NCI-H748 (cell line): ENCODE measurements at regions not wholly inside any gene's neighbourhood (a gene's known extent, or its start where the extent isn't known, plus 50 kb on each side); places are given as distances from the start of the nearest gene placed in this dataset.
"Not testable (repeated sequence)": the region's sequence is repeated elsewhere in the genome, so short reads cannot be mapped to it uniquely, and the experiment has no call there.

ENCODE experiments used
- DNase-seq: peaks from one replicate; lab custom pipeline; 2025; ENCODE audit not compliant: unreplicated experiment; lab: John Stamatoyannopoulos, UW

- DNase-seq, result no peak
Measured at GRCh38 chr10:28892818-28893547, 215.7 kb downstream of the BAMBI start.

DNA sequence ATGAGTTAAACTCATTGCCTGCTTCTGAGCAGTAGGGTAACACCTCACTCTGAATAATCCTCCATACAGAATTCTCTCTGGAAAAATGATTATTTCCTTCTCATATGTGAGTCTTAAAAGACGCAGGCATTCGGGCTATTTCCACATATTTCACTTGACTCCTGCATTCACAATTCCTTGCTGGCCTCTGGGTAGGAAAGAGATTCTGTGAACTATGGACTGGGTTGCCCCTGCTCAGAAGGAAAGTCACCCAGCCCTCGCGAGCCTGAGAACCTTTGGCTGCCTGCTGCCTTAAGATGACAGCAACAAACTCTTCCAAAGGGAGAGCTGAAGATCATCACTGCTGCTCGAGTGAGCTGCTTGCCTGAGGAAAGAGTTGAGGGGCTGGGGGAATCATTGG lies 216.8 kb downstream of the BAMBI start:
- DNase-seq, result no peak

DNA sequence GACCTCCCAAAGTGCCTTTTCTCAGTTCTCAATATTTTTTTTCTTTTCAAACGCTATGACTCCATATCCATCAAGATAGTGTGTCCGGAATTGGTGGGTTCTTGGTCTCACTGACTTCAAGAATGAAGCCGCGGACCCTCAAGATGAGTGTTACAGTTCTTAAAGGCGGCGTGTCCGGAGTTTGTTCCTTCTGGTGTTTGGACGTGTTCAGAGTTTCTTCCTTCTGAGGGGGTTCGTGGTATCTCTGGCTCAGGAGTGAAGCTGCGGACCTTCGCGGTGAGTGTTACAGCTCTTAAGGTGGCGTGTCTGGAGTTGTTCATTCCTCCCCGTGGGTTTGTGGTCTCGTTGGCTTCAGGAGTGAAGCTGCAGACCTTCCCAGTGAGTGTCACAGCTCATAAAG lies 218.3 kb downstream of the BAMBI start:
- DNase-seq, result not testable (repeated sequence)

- DNase-seq, result not testable (repeated sequence)
Measured at GRCh38 chr10:28896791-28897409, 219.6 kb downstream of the BAMBI start.

DNA sequence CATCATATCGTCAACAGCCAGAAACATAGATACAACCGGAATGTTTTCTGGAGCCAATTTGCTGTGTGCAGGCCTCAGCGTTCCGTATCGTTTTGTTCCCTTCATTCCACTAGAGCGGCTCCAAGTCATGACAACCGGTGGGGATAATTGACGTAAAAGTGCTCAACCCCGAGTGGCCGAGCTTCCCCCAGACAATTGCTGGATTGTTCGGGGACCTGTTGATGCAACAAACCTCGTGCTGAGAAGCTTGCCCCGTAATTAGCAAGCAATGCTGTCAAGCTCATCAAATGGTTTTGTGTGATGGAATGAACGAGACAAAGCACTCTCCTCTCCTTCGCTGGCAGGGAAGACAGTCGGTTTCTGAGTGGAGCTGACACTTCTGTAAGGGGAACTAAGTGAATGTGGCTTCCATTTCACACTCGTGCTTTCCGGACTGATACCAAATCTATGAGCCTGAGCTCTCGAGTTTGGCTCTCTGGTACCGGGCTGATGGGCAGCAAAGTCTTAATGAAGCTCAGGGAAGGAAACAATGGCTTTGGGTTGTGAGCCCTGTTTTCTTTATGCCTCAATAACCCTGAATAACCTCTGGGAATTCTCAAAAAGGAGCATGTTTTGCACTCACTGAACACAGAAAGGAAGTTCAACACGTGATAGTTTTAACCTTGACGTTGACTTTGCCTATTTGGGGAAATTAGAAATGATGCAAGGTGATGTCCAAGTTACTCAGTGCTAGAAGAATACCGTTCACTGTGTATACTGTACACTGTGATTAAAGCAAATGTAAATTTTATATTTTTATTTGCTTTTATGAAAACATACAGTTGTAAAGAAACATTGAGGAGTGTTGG lies 220.5 kb downstream of the BAMBI start:
- no peak for DNase-seq

- DNase-seq, result no peak
Measured at GRCh38 chr10:28902215-28902614, 224.9 kb downstream of the BAMBI start.

- no peak for DNase-seq
Measured at GRCh38 chr10:28903063-28903462, 225.7 kb downstream of the BAMBI start.

GRCh38 chr10:28903736-28904135 lies 226.4 kb downstream of the BAMBI start:
- no peak for DNase-seq

DNA sequence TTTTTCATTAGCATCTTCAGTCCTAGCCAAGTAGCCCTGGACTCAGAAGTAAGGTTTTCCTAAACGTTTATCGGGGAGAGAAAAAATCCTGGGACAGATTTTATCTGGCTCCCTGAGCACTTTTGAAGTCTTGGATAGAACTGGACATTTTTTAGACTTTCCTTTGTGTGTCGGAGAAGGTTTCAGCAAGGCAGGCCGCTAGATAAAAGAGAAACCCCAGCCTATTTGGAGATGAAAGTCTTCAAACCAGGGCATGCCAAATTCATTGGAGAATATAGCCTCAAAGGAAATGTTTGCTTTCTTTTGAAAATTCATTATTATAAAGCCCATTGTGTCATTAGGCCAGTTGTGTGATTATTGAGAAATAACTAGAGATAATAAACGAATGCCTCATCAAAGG lies 228.1 kb downstream of the BAMBI start:
- no peak for DNase-seq

DNA sequence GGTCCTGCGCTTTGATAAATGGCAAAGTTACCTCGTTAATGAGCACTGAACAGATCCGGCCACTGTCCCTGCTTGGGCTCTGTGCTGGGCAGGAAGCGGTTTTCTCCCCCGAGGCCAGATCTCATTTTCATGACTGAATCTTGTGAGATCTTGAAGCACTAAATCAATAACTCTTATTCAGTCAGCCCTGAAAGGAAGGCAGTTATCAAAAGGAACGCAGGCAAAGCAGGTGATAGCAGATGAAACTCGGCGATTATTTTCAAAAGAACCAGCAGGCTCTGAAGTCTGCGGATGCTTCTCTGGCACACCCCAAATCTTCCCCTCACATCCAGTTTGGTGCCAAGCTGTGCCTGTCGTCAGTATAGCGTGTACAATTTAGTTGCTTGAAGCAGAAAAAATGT lies 228.7 kb downstream of the BAMBI start:
- DNase-seq, result no peak

DNA sequence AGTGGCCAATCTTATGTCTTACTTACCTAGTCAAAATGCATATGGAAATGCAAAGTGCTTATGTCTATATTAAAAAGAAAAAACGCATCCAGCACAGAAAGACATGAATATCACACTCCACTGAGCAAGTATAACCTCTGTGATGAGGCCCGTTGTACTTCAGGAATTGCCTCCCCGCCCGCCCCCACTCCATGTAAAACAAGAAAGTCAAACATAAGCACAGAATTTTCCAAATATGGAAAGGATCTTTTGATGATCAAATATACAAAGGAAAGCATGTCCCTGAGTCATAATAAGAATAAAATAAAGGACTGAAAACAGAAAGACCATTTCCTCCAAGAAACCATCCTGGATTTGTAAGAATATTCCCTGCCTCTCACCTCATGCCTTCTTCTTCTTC lies 229.1 kb downstream of the BAMBI start:
- DNase-seq, result no peak

GRCh38 chr10:28906934-28907333 lies 229.6 kb downstream of the BAMBI start:
- no peak for DNase-seq

GRCh38 chr10:28909875-28910274 lies 232.6 kb downstream of the BAMBI start:
- DNase-seq, result no peak

- no peak for DNase-seq
Measured at GRCh38 chr10:28910956-28911355, 233.6 kb downstream of the BAMBI start.

DNA sequence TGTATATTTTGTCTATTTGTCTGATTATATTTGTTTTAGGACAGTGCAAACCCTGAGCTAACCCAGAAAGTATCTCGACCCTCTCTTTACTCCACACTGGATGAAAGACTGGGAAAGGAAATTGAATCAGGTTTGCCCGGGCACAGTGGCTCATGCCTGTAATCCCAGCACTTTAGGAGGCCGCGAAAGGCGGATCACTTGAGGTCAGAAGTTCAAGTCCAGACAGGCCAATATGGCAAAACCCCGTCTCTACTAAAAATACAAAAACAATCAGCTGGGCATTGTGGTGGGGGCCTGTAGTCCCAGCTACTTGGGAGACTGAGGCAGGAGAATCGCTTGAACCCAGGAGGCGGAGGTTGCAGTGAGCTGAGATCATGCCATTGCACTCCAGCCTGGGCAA lies 234.2 kb downstream of the BAMBI start:
- DNase-seq, result not testable (repeated sequence)

DNA sequence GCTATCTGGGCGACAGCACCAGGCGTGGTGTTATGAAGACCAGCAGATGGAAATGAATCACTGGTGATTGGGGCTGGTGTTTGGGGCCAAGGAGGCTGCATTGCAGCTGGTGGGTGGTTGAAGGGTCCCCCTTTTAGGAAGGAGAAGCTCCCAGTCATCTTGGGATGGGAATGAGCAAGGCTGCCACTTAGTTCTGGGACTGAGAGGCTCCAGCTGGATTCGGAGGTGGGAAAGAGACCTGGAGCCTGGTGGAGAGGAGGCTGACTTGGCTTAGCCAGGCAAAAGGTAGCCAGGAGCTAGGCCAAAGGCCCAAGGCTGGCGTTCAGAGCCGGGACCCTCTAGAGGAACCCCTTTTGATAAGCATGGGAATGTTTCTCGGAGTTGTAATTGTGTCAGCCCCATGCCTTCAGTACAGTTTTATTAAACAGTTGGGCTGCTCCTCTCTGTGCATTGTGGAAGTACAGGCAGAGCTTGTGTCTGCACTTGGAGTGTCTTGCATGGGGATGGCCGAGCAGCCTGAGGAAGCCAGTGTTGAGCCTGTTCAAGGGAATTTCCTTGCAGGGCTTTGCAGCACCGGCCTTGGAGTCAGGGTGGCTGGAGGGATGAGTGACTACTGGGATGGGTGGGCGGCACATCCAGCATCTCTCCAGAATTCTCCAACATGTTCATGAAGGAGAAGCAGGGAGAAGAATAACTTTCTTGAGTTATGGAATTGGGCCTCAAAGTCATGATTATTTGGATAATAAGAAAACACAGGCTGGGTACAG lies 234.9 kb downstream of the BAMBI start:
- DNase-seq, result no peak

DNA sequence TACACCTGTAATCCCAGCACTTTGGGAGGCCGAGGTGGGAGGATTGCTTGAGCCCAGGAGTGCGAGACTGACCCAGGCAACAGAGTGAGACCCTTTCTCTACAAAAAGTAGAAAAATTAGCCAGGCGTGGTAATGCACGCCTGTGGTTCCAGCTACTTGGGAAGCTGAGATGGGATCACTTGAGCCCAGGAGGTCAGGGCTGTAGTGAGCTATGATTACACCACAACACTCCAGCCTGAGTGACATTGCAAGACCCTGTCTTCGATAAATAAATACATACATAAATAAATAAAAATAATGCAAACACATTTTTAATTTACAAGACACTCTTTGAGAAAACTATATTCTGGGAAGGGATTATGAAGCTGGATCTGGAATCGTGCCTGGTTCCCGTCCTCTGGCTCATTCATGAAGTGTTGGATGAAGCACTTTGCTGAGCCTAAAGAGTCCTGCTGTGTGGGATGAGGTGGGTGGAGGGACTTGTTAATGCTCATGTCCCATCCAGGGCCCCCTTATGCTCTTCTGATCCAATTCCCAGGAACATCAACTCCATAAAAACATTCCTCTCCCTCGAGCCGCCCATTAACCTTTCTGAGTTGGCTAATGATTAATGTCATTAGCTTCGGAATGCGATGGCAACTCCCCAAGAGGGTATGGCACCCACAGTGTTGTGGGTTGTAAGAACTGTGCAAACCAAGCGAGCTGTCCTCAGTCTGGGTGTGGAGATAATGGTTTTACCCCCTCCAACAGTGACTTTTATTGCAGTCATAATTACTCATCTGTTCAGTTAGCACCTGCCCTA lies 236.3 kb downstream of the BAMBI start:
- peak; percentile 80 for DNase-seq

- no peak for DNase-seq
Measured at GRCh38 chr10:28914701-28915100, 237.4 kb downstream of the BAMBI start.

DNA sequence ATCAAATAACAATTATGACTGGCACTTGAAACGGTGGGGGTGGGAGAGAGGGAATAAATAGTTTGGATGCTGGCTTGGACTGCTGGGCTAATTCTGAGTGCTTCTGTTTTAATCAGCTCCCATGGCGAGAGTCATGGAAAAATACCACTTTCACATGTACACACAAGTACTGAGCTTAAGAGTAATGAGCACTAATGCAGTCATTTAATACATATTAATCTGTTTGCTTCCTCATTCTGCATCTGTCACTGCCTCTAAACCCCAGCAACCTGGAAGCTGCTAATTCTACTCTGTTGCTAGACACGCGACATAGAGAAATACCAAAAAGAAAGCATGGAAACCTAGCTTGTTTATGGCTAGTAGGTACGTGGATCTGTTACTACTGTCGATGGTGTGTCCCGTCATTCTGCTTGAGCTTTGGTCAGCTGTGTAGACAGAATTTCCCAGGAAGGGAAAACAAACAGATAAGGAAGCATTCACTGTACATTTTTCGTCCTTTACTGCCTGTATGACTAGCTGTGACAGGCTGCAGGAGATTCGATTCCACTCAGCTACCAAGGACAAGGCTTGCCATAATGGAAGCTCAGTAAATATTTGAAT lies 238.8 kb downstream of the BAMBI start:
- DNase-seq, result peak; percentile 34

DNA sequence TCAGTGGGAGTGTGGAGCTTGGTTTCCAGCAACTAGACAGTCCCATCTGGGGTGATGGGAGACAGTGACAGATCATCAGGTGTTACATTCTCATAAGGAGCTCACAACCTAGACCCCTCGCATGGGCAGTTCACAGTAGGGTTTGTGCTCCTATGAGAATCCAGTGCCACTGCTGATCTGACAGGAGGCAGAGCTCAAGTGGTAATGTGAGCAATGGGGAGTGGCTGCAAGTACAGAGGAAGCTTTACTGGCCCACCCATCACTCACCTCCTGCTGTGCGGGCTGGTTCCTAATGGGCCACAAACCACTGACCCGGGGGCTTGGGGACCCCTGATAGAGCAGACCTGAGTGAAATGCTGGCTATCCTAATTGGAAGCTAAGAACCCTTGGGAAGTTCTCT lies 242.8 kb downstream of the BAMBI start:
- no peak for DNase-seq
